B cell (primary cell): ENCODE measurements at regions not wholly inside any gene's neighbourhood (a gene's known extent, or its start where the extent isn't known, plus 50 kb on each side); places are given as distances from the start of the nearest gene placed in this dataset.

Experiments used
- ATAC-seq: fragments of 200-7000 bp; cut with Tn5 transposase; one replicate; pipeline ENCODE4 v1.10.0; 2021; ENCODE audit warnings: low read depth, mild to moderate bottlenecking, moderate number of reproducible peaks, moderate library complexity
- CTCF ChIA-PET: fragments of 350-600 bp; sonication (Branson Sonifier 250); formaldehyde crosslinking; loops from one replicate; lab custom pipeline; 2021; ENCODE audit warnings: antibody characterized with exemption, inconsistent platforms; lab: Charles Lee
- POLR2A ChIA-PET: fragments of 350-600 bp; sonication (Branson Sonifier 250); formaldehyde crosslinking; loops from one replicate; lab custom pipeline; 2021; ENCODE audit warnings: antibody characterized with exemption; lab: Charles Lee
- DNase-seq: peaks from one replicate; pipeline ENCODE4 v3.0.0; 2013
- H2AFZ ChIP-seq: 2 replicates; pipeline ENCODE4 v1.6.1; 2012; ENCODE audit warnings: mild to moderate bottlenecking, low read depth, low read length; ENCODE audit not compliant: insufficient read depth, poor library complexity, severe bottlenecking
- H3K27ac ChIP-seq, 2 donors: 1 replicate in 1 of 2; 2 replicates in 1 of 2; pipeline ENCODE4 v1.5.1; 2012 to 2013; ENCODE audit warnings: low read length in 2 of 2, mild to moderate bottlenecking in 2 of 2, moderate library complexity in 1 of 2
- H3K27me3 ChIP-seq, 4 experiments: fragments of 200-600 bp in 1 of 4; sonication (generic) in 1 of 4; replicated peaks in 1 of 4; 1 replicate in 2 of 4; 2 replicates in 2 of 4; pipeline versions ENCODE4 v1.6.1 to v1.7.0; 2013 to 2016; ENCODE audit warnings: low read length in 3 of 4, mild to moderate bottlenecking in 2 of 4, mixed read lengths in 1 of 4, moderate library complexity in 1 of 4; ENCODE audit not compliant: insufficient read depth in 4 of 4, control insufficient read depth in 3 of 4; ENCODE audit errors: control extremely low read depth in 1 of 4
- H3K36me3 ChIP-seq, 2 experiments: replicated peaks in 1 of 2; 1 replicate in 1 of 2; 2 replicates in 1 of 2; pipeline versions ENCODE4 v1.6.1 to v1.7.1; 2013; ENCODE audit warnings: low read length in 1 of 2; ENCODE audit not compliant: insufficient read depth in 2 of 2, control insufficient read depth in 1 of 2; ENCODE audit errors: control extremely low read depth in 1 of 2, extremely low read depth in 1 of 2
- H3K4me1 ChIP-seq, 2 donors: fragments of 200-600 bp in 1 of 2; sonication (generic) in 1 of 2; 1 replicate in 1 of 2; 2 replicates in 1 of 2; pipeline versions ENCODE4 v1.5.1 to v1.6.1; 2013 to 2017; ENCODE audit warnings: low read length in 2 of 2; ENCODE audit not compliant: control insufficient read depth in 2 of 2, insufficient read depth in 2 of 2
- H3K4me2 ChIP-seq: replicated peaks from 2 replicates; pipeline ENCODE3; 2012; ENCODE audit warnings: mild to moderate bottlenecking, low read depth, low read length; ENCODE audit not compliant: poor library complexity, severe bottlenecking
- H3K4me3 ChIP-seq, 5 experiments: fragments of 200-600 bp in 1 of 5; sonication (generic) in 1 of 5; 1 replicate in 3 of 5; 2 replicates in 2 of 5; pipeline versions ENCODE4 v1.5.1 to v1.7.0; 2011 to 2016; ENCODE audit warnings: low read length in 4 of 5, mild to moderate bottlenecking in 4 of 5, low read depth in 2 of 5, control low read depth in 1 of 5, moderate library complexity in 1 of 5; ENCODE audit not compliant: insufficient read depth in 1 of 5; ENCODE audit errors: control extremely low read depth in 1 of 5, extremely low read depth in 1 of 5
- H3K79me2 ChIP-seq: fragments of 200-600 bp; sonication (generic); one replicate; pipeline ENCODE4 v1.6.0; 2016; ENCODE audit warnings: low read length; ENCODE audit not compliant: control insufficient read depth, insufficient read depth
- H3K9ac ChIP-seq: fragments of 200-600 bp; sonication (generic); 2 replicates; pipeline ENCODE4 v1.6.1; 2017; ENCODE audit warnings: mild to moderate bottlenecking, low read length, moderate library complexity
- H3K9me3 ChIP-seq, 3 donors: one replicate each; pipeline versions ENCODE4 v1.6.1 to v1.7.1; 2013; ENCODE audit warnings: low read length in 2 of 3; ENCODE audit not compliant: control insufficient read depth in 2 of 3, insufficient read depth in 1 of 3; ENCODE audit errors: control extremely low read depth in 1 of 3
- H4K20me1 ChIP-seq: 2 replicates; pipeline ENCODE4 v1.6.0; 2012; ENCODE audit warnings: mild to moderate bottlenecking, low read length; ENCODE audit not compliant: insufficient read depth, control insufficient read depth, poor library complexity, severe bottlenecking
- H3K27ac Mint-ChIP-seq: one replicate; pipeline ENCODE4 v1.8.0; 2021; ENCODE audit warnings: mixed read lengths
- H3K27me3 Mint-ChIP-seq: one replicate; pipeline ENCODE4 v1.8.0; 2021; ENCODE audit warnings: mixed read lengths
- H3K4me1 Mint-ChIP-seq: one replicate; pipeline ENCODE4 v1.8.0; 2021; ENCODE audit warnings: mixed read lengths
- H3K4me3 Mint-ChIP-seq: one replicate; pipeline ENCODE4 v1.8.0; 2021; ENCODE audit warnings: mixed read lengths
- H3K9me3 Mint-ChIP-seq: one replicate; pipeline ENCODE4 v1.8.0; 2022; ENCODE audit warnings: mixed read lengths; ENCODE audit not compliant: insufficient read depth
- EZH2 ChIP-seq: IDR thresholded peaks from 2 replicates; pipeline ENCODE4 v1.6.1; 2012; ENCODE audit warnings: borderline replicate concordance, low read depth, mild to moderate bottlenecking, moderate library complexity, low read length; ENCODE audit not compliant: insufficient read depth, poor library complexity, severe bottlenecking
- WGBS: methylation state at CpG from one replicate; pipeline ENCODE4 v1.1.5; 2013; ENCODE audit warnings: missing lambda C conversion rate; ENCODE audit not compliant: insufficient coverage; 5-methylcytosine and 5-hydroxymethylcytosine counted together
- intact Hi-C: fragments of 100-400 bp; cut with micrococcal nuclease; formaldehyde crosslinking; loops from one replicate; pipeline ENCODE4 v1.10.0; 2022
- TF ChIP-seq, protein P1 (sequence below): fragments of 200-600 bp; IDR thresholded peaks from one replicate; pipeline ENCODE4 v1.8.0; 2022; ENCODE audit warnings: antibody characterized with exemption, mild to moderate bottlenecking

DNA sequence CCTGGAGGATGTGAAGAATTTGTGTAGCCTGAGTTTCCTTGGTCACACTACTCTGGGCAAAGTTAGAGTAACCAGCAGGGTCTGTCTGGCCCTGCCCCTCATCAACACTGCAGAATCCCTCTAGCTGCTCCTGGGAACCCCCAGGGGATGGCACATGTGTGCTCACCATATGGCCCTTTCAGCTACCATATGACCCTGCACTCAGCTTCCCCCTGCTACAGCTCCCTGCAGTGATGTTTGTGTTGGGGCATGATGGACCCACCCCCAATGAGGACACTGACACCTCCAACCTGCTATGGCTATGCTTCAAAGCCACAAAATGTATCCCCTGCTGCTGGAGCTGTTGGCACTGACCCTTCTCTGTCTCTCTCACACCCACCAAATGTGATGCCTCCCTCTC lies 152.7 kb downstream of the SNX18 start:
- H3K4me3 Mint-ChIP-seq: peak overlapping the region; percentile 47
- peak overlapping the region; percentile 54 for H3K27ac Mint-ChIP-seq
- TF ChIP-seq, protein P1, sequence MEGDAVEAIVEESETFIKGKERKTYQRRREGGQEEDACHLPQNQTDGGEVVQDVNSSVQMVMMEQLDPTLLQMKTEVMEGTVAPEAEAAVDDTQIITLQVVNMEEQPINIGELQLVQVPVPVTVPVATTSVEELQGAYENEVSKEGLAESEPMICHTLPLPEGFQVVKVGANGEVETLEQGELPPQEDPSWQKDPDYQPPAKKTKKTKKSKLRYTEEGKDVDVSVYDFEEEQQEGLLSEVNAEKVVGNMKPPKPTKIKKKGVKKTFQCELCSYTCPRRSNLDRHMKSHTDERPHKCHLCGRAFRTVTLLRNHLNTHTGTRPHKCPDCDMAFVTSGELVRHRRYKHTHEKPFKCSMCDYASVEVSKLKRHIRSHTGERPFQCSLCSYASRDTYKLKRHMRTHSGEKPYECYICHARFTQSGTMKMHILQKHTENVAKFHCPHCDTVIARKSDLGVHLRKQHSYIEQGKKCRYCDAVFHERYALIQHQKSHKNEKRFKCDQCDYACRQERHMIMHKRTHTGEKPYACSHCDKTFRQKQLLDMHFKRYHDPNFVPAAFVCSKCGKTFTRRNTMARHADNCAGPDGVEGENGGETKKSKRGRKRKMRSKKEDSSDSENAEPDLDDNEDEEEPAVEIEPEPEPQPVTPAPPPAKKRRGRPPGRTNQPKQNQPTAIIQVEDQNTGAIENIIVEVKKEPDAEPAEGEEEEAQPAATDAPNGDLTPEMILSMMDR: no peak
- TF ChIP-seq EZH2: no peak
- no peaks in the 10 kb centered on the region for H3K27me3 Mint-ChIP-seq
- Histone ChIP-seq H3K27me3 (no peaks in the 10 kb centered on the region), H3K4me3 (no peak overlapping the region), H3K9me3 (peaks cover 7 to 17% (median 10%) of the 10 kb centered on the region in 3 donors), H3K36me3 (no peaks in the 10 kb centered on the region), H3K4me2 (peak overlapping the region; percentile 52), H4K20me1 (no peaks in the 10 kb centered on the region), H2AFZ (no peak overlapping the region), H3K9ac (no peak overlapping the region), H3K27ac (peak overlapping the region in 1 of 2 donors; percentile 47), H3K4me1 (peaks cover 61% of the 10 kb centered on the region in 2 donors), H3K79me2 (no peaks in the 10 kb centered on the region)
- intact Hi-C loops: loop anchor here (5.0 kb wide), 1 partner anchor 153 kb away; the partner anchor contains the start of gene SNX18
- H3K4me1 Mint-ChIP-seq: peaks cover 66% of the 10 kb centered on the region
- DNase-seq (no peak), ATAC-seq (no peak)
- CTCF ChIA-PET: interaction anchor here (0.7 kb wide), 1 partner anchor 153 kb away, joined by 3 read pairs; the partner anchor contains the start of gene SNX18
- peaks cover 17% of the 10 kb centered on the region for H3K9me3 Mint-ChIP-seq
- POLR2A ChIA-PET: no interaction called here

DNA sequence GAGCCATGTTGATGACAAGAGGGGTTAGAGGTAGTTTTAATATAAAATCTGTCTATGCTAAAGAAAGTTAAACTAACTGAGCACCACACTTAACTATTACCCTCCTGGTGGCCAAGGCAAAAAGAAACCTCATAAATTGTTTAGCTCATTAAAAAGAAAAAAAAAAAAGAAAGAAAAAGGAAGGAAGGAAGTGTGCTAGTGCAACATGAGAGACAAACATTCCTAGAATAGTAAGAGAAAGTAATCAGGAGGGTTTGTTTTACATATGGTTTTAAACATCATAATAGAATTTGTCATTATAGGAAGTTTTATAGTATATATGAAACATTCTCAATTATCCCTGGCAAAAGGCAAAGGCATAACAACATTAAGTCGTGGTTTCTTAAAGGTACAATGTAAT lies 152.3 kb downstream of the SNX18 start:
- no peaks in the 10 kb centered on the region for H3K36me3 ChIP-seq
- Mint-ChIP-seq H3K9me3 (peaks cover 15% of the 10 kb centered on the region), H3K27ac (peak overlapping the region; percentile 26), H3K4me1 (peaks cover 63% of the 10 kb centered on the region), H3K4me3 (peak overlapping the region; percentile 38), H3K27me3 (no peaks in the 10 kb centered on the region)
- peaks cover 57 to 58% of the 10 kb centered on the region in 2 donors for H3K4me1 ChIP-seq
- POLR2A ChIA-PET: interaction anchor here (1.0 kb wide), 1 partner anchor 43 kb away, joined by 3 read pairs; no protein-coding TSS in a partner anchor
- H4K20me1 ChIP-seq: no peaks in the 10 kb centered on the region
- no peak for TF ChIP-seq EZH2
- TF ChIP-seq, protein P1: no peak
- no peak overlapping the region for H3K4me3 ChIP-seq
- peaks cover 7 to 17% (median 10%) of the 10 kb centered on the region in 3 donors for H3K9me3 ChIP-seq
- 50% methylated on average over 1 of the region's 1 CpG for WGBS
- ATAC-seq (no peak), DNase-seq (no peak)
- peak overlapping the region; percentile 12 for H3K9ac ChIP-seq
- CTCF ChIA-PET: no interaction called here
- peak overlapping the region in 1 of 2 donors; percentile 47 for H3K27ac ChIP-seq
- no peak overlapping the region for H2AFZ ChIP-seq
- H3K4me2 ChIP-seq: peak overlapping the region; percentile 52
- H3K79me2 ChIP-seq: no peaks in the 10 kb centered on the region
- H3K27me3 ChIP-seq: no peaks in the 10 kb centered on the region
- intact Hi-C loops: loop anchor here (5.0 kb wide), 1 partner anchor 153 kb away; the partner anchor contains the start of gene SNX18
